ENCODE measurements at regions not wholly inside any gene's neighbourhood (a gene's known extent, or its start where the extent isn't known, plus 50 kb on each side); places are given as distances from the start of the nearest gene placed in this dataset.
"Not testable (repeated sequence)": the region's sequence is repeated elsewhere in the genome, so short reads cannot be mapped to it uniquely, and the experiment has no call there.

DNA sequence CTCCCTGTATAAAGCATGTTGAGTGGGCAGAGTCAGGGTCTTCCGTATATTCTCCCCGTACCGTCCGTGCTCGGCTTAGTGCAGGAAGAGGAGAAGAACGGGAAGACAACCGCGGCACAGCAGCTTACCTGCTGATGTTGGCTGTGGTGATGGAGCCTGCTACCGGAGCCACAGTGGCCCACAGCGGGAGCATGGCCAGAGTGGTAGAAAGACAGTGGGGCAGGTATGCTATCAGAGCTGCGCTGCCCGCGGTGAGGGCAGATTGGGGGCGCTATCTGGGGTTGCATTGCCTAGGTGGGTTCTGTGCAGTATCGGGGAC lies 120.7 kb upstream of the VPREB1 start:
- ChIA-PET POLR2A (no interaction called here), CTCF (no interaction called here)
- Mint-ChIP-seq H3K36me3 (no peaks in the 10 kb centered on the region), H3K4me3 (no peak overlapping the region), H3K4me1 (ENCODE audit: low read depth) (no peaks in the 10 kb centered on the region), H3K27me3 (peaks cover 27% of the 10 kb centered on the region), H3K9me3 (no peaks in the 10 kb centered on the region), H3K27ac (no peak overlapping the region)
- intact Hi-C loops (cut with micrococcal nuclease) = no loop called here
- no peak for DNase-seq

DNA sequence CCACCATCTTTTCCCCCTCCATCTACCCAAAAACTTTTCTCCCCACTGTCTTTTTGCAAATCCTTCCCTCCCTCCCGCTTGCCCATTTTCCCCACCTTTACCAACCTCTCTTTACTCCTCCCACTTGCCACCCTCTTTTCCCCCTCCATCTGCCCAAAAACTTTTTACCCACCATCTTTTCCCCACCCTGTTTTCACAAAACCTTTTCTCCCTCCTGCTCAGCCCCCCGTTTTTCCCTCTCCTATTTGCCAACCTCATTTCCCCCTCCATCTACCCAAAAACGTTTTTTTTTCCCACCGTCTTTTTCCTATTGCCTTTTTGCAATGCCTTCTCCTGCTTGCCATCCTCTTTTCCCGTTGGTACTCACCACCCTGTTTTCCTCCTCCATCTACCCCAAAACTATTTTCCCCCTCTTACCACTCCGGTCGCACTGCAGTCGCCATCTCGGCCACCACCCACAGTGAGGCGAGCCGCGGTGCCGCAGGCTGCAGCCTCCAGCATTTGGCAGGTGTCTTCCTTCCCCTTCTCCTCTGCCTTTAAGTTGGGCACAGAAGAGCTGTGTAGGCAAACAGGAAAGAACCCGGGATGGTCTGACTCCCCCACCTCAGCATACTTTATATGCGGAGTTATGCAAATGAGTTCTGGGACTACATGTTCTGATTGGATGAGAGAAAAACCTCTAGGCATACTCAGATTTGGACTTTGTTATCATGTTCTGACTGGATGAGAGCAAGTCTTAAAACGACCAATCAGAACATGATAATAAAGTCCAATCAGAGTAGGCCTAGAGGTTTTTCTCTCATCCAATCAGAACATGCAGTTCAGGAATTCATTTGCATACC lies 121.2 kb upstream of the VPREB1 start:
- H3K27ac Mint-ChIP-seq = no peak overlapping the region
- H3K27me3 Mint-ChIP-seq = peaks cover 28% of the 10 kb centered on the region
- CTCF ChIA-PET = no interaction called here
- POLR2A ChIA-PET = no interaction called here
- no peaks in the 10 kb centered on the region for H3K36me3 Mint-ChIP-seq
- peaks cover under 1% of the 10 kb centered on the region for H3K4me1 Mint-ChIP-seq (ENCODE audit: low read depth)
- no peak overlapping the region for H3K4me3 Mint-ChIP-seq
- no peak for DNase-seq
- no peaks in the 10 kb centered on the region for H3K9me3 Mint-ChIP-seq
- intact Hi-C loops (cut with micrococcal nuclease) = no loop called here

DNA sequence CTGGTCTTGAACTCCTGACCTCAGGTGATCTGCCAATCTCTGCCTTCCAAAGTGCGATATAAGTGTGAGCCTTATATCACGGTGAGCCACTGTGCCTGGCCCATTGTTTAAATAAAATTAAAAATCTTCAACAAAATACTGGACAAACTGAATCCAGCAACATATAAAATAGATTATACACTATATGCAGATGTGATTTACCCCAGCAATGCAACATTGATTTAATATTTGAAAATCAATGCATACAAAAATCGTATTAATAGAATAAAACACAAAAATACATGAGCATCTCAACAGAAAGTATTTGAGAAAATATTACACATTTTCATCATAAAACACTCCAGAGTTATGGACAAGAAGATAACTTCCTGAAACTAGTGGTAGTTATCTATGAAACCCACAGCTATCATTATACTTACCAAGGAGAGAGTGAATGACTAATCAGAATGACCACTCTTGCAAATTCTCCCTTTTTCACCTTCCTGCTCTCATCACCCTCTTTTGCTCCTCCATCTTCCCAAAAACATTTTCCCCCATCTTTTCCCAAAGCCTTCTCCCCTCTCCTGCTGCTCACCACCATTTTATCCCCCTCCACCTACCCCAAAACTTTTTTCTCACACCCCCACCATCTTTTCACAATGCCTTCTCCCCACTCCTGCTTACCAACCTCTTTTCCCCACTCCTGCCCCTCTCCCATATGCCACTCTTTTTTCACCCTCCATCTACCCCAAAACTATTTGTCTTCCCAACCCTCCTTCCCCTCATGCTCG lies 122.1 kb upstream of the VPREB1 start:
- no peaks in the 10 kb centered on the region for H3K9me3 Mint-ChIP-seq
- no peaks in the 10 kb centered on the region for H3K36me3 Mint-ChIP-seq
- ChIA-PET CTCF (no interaction called here), POLR2A (no interaction called here)
- peaks cover 30% of the 10 kb centered on the region for H3K27me3 Mint-ChIP-seq
- no peak overlapping the region for H3K27ac Mint-ChIP-seq
- H3K4me3 Mint-ChIP-seq = no peak overlapping the region
- intact Hi-C loops (cut with micrococcal nuclease) = no loop called here
- no peak for DNase-seq
- peaks cover 3% of the 10 kb centered on the region for H3K4me1 Mint-ChIP-seq (ENCODE audit: low read depth)

DNA sequence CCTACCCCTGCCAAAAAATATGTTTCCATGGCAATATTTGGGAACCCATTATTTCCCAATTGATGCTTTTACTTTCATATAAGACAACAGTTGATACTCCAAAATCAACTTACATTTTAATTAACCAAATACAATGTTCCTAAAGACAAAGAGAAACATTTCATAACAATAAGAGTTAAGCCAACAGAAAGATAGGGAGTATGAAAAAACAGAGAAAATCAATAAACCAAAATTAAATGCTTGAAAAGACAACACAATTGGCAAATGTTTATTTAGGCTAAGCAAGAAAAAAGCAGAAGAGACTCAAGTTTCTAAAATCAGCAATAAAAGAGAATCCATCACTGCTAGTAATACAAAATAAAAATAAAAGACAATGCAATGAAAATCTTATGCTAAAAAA lies 123.1 kb upstream of the VPREB1 start:
- H3K36me3 Mint-ChIP-seq = no peaks in the 10 kb centered on the region
- peaks cover 3% of the 10 kb centered on the region for H3K4me1 Mint-ChIP-seq (ENCODE audit: low read depth)
- ChIA-PET CTCF (interaction anchor here (1.3 kb wide), 1 partner anchor 11 kb away, joined by 3 read pairs; no protein-coding TSS in a partner anchor), POLR2A (no interaction called here)
- H3K27ac Mint-ChIP-seq = no peak overlapping the region
- H3K4me3 Mint-ChIP-seq = no peak overlapping the region
- no peaks in the 10 kb centered on the region for H3K9me3 Mint-ChIP-seq
- intact Hi-C loops (cut with micrococcal nuclease) = no loop called here
- peaks cover 30% of the 10 kb centered on the region for H3K27me3 Mint-ChIP-seq
- DNase-seq = no peak

DNA sequence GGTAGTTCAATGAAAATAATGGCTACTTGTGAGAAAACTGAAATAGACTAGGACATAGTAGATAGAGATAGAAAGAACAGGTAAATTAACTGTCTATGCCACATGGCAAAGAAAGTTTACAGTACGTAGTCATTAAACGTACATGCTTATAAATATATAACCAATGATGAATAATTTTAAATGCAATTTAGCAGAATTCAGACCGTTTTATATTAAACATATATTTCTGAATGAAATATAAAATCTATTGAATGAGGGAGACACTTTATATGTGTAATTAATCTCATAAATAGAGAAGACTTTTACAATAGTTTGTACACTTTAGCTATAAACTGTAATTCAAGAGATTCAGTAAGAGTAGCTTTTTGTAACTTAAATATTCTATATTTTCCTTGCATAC lies 124.4 kb upstream of the VPREB1 start:
- Mint-ChIP-seq H3K27me3 (peaks cover 30% of the 10 kb centered on the region), H3K4me1 (ENCODE audit: low read depth) (peaks cover 3% of the 10 kb centered on the region), H3K27ac (no peak overlapping the region), H3K4me3 (no peak overlapping the region), H3K9me3 (no peaks in the 10 kb centered on the region), H3K36me3 (no peaks in the 10 kb centered on the region)
- no peak for DNase-seq
- ChIA-PET CTCF (interaction anchor here (0.7 to 1.3 kb wide), 3 partner anchors 9 to 37 kb away, joined by 3 to 4 read pairs (median 3); no protein-coding TSS in a partner anchor), POLR2A (no interaction called here)
- intact Hi-C loops (cut with micrococcal nuclease) = no loop called here

DNA sequence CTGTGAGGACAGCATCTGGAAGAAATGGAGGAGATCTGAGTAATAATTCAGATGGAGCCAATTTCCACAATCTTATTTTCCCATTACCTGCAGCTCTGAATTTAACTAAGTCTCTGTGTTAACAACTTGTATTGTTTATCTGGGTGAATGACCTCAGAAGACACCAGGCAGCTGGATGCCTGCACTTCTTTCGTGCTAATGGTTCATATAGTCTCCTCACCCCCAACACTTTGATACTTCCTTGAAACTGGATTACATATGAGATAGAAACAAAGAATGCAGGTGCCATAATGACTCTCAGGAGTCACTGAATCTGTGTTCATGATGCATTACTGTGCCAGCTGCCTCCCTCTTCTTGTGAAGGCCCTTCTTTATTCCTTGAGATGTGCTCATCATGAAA lies 125.6 kb upstream of the VPREB1 start:
- Mint-ChIP-seq H3K9me3 (no peaks in the 10 kb centered on the region), H3K4me1 (ENCODE audit: low read depth) (peaks cover 3% of the 10 kb centered on the region), H3K27me3 (peaks cover 26% of the 10 kb centered on the region), H3K4me3 (no peak overlapping the region), H3K27ac (no peak overlapping the region), H3K36me3 (no peaks in the 10 kb centered on the region)
- DNase-seq = no peak
- intact Hi-C loops (cut with micrococcal nuclease) = no loop called here
- ChIA-PET CTCF (interaction anchor here (0.9 to 1.1 kb wide), 2 partner anchors 9 to 12 kb away, joined by 3 read pairs; no protein-coding TSS in a partner anchor), POLR2A (no interaction called here)

DNA sequence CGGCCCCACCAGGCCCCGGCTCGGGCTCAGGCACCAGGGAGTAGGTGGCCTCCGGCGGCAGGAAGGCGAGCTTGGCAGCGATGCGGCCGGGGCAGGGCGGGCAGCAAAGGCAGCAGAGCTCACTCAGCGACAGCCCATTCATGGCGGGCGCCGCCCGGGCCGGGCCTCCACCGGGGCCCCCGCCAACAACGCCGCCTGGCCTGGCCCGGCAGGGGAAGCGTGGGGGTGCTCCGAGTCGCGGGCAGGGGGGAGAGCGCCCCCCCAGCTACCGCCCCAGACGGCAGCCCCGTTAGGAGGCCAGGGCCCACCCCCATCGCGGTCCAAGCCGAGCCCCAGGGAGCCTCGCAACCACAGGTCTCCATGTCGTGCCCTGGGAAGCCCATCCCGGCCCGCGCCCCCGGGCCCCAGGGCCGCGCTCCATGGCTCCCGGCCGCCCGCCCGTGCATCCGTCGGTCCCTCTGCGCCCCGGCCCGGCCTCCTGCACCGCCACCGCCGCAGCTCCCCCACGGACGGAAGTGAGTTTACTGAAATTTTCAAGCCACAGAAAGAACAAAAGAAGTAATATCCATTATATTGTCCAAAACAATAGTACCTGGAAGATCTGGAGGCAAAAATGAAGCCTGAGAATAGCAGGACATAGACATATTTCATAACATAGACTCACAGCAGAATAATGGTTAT lies 126.6 kb upstream of the VPREB1 start:
- H3K4me3 Mint-ChIP-seq; intact Hi-C loops (cut with micrococcal nuclease); H3K4me1 Mint-ChIP-seq (ENCODE audit: low read depth); DNase-seq; H3K27ac Mint-ChIP-seq; H3K9me3 Mint-ChIP-seq; H3K36me3 Mint-ChIP-seq; POLR2A ChIA-PET: not testable (repeated sequence)
- CTCF ChIA-PET = interaction anchor here (0.6 kb wide), 1 partner anchor 18 kb away, joined by 3 read pairs; no protein-coding TSS in a partner anchor
- peaks cover 20% of the 10 kb centered on the region for H3K27me3 Mint-ChIP-seq

DNA sequence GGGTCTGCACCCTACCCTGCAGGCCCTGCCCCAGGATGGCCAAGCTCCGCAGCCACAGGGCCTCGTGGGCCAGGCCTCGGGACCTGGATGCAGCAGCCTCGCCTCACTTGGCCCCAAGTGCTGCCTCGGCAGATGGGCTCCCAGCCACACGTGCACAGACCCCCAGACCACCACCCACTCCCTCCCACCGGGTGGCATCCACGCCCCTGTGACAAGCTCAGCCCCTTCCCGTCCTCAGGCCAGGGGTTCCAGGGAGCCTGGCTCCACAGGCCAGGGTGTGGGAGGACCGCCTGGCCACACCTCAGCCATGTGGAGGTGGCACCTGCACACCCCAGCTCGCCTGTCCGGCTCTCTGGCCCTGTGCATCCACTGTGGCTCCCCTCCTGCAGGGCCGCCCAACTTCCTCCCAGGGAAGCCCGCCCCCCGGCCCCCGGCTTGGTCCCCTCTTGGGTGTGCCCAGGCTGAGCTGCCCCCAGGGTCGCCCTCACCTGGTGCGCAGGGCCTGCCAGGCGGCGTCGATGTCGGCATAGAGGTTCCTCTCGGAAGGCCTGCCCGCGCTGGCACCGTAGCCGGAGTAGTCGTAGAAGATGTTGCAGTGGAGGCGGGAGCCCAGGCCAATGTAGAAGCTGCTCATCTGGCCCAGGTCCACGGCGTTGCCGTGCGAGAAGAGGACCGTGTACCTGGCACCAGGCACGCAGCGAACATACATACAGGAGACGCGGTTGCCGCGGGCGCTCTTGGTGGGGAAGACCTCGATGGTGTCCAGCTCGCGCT lies 127.4 kb upstream of the VPREB1 start:
- H3K36me3 Mint-ChIP-seq; H3K4me1 Mint-ChIP-seq (ENCODE audit: low read depth); intact Hi-C loops (cut with micrococcal nuclease); DNase-seq; CTCF ChIA-PET; POLR2A ChIA-PET; H3K27ac Mint-ChIP-seq; H3K4me3 Mint-ChIP-seq; H3K9me3 Mint-ChIP-seq: not testable (repeated sequence)
- H3K27me3 Mint-ChIP-seq = peaks cover 14% of the 10 kb centered on the region

DNA sequence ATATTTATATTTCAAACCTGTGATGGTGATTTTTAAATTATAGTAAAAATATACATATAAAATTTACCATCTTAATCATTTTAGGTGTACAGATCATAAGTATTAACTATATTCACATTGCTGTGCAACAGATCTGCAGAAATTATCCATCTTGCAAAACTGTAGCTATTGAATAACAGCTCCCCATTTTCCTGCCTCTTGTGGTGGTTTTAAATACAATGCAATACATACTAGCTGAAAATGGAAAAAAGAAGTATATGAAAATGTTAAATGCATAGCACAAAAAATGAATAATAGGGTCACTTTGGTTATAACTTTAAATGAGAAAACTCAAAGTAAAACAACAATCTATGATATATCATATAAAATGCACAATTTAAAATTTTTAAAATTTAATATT lies 130.9 kb upstream of the VPREB1 start:
- DNase-seq = no peak
- intact Hi-C loops (cut with micrococcal nuclease) = no loop called here
- Mint-ChIP-seq H3K9me3 (no peaks in the 10 kb centered on the region), H3K4me3 (no peak overlapping the region), H3K27me3 (peaks cover 5% of the 10 kb centered on the region), H3K36me3 (no peaks in the 10 kb centered on the region), H3K27ac (no peak overlapping the region), H3K4me1 (ENCODE audit: low read depth) (peaks cover 17% of the 10 kb centered on the region)
- POLR2A ChIA-PET = no interaction called here
- CTCF ChIA-PET = interaction anchor here (0.6 to 0.8 kb wide), 2 partner anchors 44 to 416 kb away, joined by 3 to 4 read pairs; no protein-coding TSS in a partner anchor

DNA sequence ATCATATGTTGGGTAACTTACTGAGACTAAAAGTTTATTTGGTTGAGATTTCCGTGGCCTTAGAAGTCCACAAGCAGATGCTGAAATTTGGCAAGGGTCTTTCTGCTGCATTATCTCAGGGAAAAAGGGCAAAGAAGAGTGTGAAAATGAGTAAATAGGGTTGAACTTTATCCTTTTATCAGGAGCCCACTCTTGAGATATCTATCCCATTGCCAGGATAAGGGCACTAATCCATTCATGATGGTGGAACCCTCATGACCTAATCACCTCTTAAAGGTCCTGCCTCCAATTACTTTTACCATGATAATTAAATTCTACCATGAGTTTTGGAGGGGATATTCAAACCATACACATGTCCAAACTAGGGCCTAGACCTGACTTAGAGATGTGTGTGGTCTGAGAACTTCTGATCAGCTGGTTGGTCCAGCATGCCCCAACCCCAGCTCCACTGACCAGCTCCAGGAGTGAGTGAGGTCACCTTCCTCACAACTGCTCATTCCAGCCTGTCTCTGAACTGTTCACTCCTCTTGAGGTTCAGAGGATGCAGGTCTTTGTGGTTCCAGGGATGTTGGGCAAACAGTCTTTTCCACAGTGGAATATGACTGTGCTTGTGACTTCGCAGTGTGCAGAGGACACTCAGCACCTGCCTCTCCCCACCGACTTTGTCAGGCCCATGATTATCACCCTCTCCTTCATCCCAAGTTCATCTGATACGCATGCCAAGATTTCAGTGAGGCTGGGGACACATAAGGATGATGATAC lies 130.1 kb upstream of the TOP3B start:
- CTCF ChIA-PET = no interaction called here
- no peaks in the 10 kb centered on the region for H3K9me3 Mint-ChIP-seq
- intact Hi-C loops (cut with micrococcal nuclease) = no loop called here
- peaks cover 15% of the 10 kb centered on the region for H3K4me1 Mint-ChIP-seq (ENCODE audit: low read depth)
- POLR2A ChIA-PET = no interaction called here
- H3K36me3 Mint-ChIP-seq = no peaks in the 10 kb centered on the region
- no peak overlapping the region for H3K4me3 Mint-ChIP-seq
- no peaks in the 10 kb centered on the region for H3K27me3 Mint-ChIP-seq
- no peak for DNase-seq
- H3K27ac Mint-ChIP-seq = no peak overlapping the region

DNA sequence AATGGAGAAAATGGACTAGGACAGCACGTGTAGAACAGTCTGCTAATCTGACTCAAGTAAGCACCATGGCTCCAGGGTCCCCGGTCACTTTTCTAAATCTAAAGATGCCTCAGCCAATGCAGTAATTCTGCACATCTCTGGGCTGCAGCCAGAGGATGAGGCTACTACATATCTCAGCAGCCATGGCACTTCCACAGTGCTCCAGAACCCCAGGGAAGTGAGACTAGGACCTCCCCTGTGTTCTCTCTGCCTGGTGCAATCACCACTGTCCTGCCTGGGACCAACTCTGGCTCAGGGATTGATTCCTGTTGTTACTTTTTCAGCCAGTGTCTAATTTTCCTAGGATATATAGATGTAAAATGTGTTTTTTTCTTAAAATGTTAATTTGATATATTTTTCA lies 129.4 kb upstream of the TOP3B start:
- Mint-ChIP-seq H3K9me3 (no peaks in the 10 kb centered on the region), H3K27me3 (no peaks in the 10 kb centered on the region), H3K27ac (no peak overlapping the region), H3K4me1 (ENCODE audit: low read depth) (peaks cover 15% of the 10 kb centered on the region), H3K36me3 (no peaks in the 10 kb centered on the region), H3K4me3 (no peak overlapping the region)
- ChIA-PET CTCF (interaction anchor here (1.1 to 1.7 kb wide), 4 partner anchors 8 to 159 kb away, joined by 3 to 4 read pairs (median 4); partner anchors contain the start of gene PPM1F), POLR2A (no interaction called here)
- intact Hi-C loops (cut with micrococcal nuclease) = no loop called here
- DNase-seq = no peak
